Osteoblast (primary cell): ENCODE measurements at regions not wholly inside any gene's neighbourhood (a gene's known extent, or its start where the extent isn't known, plus 50 kb on each side); places are given as distances from the start of the nearest gene placed in this dataset.

Experiments used
- DNase-seq: peaks from one replicate; pipeline ENCODE4 v3.0.0; 2011; ENCODE audit warnings: low spot score, mixed read lengths; ENCODE audit not compliant: insufficient read length; ENCODE audit errors: missing footprints
- H2AFZ ChIP-seq: 2 replicates; pipeline ENCODE4 v1.6.0; 2011; ENCODE audit warnings: mild to moderate bottlenecking, low read length
- H3K27ac ChIP-seq: 2 replicates; pipeline ENCODE4 v1.5.1; 2011; ENCODE audit warnings: mild to moderate bottlenecking, low read depth, low read length, moderate library complexity
- H3K27me3 ChIP-seq: 2 replicates; pipeline ENCODE4 v1.6.0; 2012; ENCODE audit warnings: mild to moderate bottlenecking, control low read depth, inconsistent platforms, low read length, moderate library complexity; ENCODE audit not compliant: insufficient read depth
- H3K36me3 ChIP-seq: 2 replicates; pipeline ENCODE4 v1.5.1; 2011; ENCODE audit warnings: mild to moderate bottlenecking, low read length, control low read depth, moderate library complexity; ENCODE audit not compliant: insufficient read depth
- H3K4me1 ChIP-seq: 2 replicates; pipeline ENCODE4 v1.5.1; 2011; ENCODE audit warnings: mild to moderate bottlenecking, low read length, control low read depth, moderate library complexity; ENCODE audit not compliant: insufficient read depth
- H3K4me2 ChIP-seq: 2 replicates; pipeline ENCODE4 v1.6.0; 2011; ENCODE audit warnings: mild to moderate bottlenecking, low read length; ENCODE audit not compliant: insufficient read depth
- H3K4me3 ChIP-seq: fragments of 200-600 bp; sonication (generic); 3 replicates; pipeline ENCODE4 v1.5.1; 2012; ENCODE audit warnings: mild to moderate bottlenecking, low read length, inconsistent platforms; ENCODE audit not compliant: insufficient read depth
- H3K79me2 ChIP-seq: 2 replicates; pipeline ENCODE4 v1.6.0; 2012; ENCODE audit warnings: mild to moderate bottlenecking, low read length, control low read depth, inconsistent platforms; ENCODE audit not compliant: insufficient read depth
- H3K9me3 ChIP-seq: 2 replicates; pipeline ENCODE4 v1.5.1; 2011; ENCODE audit warnings: low read depth, low read length, control low read depth
- H4K20me1 ChIP-seq: 2 replicates; pipeline ENCODE4 v1.6.0; 2012; ENCODE audit warnings: mild to moderate bottlenecking, low read length, control low read depth; ENCODE audit not compliant: insufficient read depth
- CTCF ChIP-seq: IDR thresholded peaks from 2 replicates; pipeline ENCODE4 v1.5.1; 2011; ENCODE audit warnings: mild to moderate bottlenecking, low read depth, low read length, moderate library complexity; ENCODE audit errors: extremely low read depth

GRCh38 chr5:152466085-152466745 lies 61.1 kb upstream of the NMUR2 start:
- TF ChIP-seq CTCF: no peak
- DNase-seq: no peak
- Histone ChIP-seq H3K4me1 (no peaks in the 10 kb centered on the region), H2AFZ (no peak overlapping the region), H3K4me2 (no peak overlapping the region), H4K20me1 (no peaks in the 10 kb centered on the region), H3K36me3 (no peaks in the 10 kb centered on the region), H3K27ac (no peak overlapping the region), H3K4me3 (no peak overlapping the region), H3K27me3 (no peaks in the 10 kb centered on the region), H3K9me3 (no peaks in the 10 kb centered on the region), H3K79me2 (no peaks in the 10 kb centered on the region)

GRCh38 chr5:152470167-152470566 lies 65.1 kb upstream of the NMUR2 start:
- Histone ChIP-seq H3K9me3 (no peaks in the 10 kb centered on the region), H3K4me1 (no peaks in the 10 kb centered on the region), H4K20me1 (no peaks in the 10 kb centered on the region), H3K36me3 (no peaks in the 10 kb centered on the region), H2AFZ (no peak overlapping the region), H3K79me2 (no peaks in the 10 kb centered on the region), H3K27ac (no peak overlapping the region), H3K27me3 (no peaks in the 10 kb centered on the region), H3K4me2 (no peak overlapping the region), H3K4me3 (no peak overlapping the region)
- no peak for TF ChIP-seq CTCF
- DNase-seq: no peak

- TF ChIP-seq CTCF: no peak
- H3K4me2 ChIP-seq: no peak overlapping the region
- no peak for DNase-seq
Measured at GRCh38 chr5:152472083-152472482, 67.0 kb upstream of the NMUR2 start.

GRCh38 chr5:152474961-152475360 lies 69.9 kb upstream of the NMUR2 start:
- H3K4me3 ChIP-seq: no peak overlapping the region
- H3K36me3 ChIP-seq: no peaks in the 10 kb centered on the region
- no peak for DNase-seq
- no peak for TF ChIP-seq CTCF
- no peaks in the 10 kb centered on the region for H3K4me1 ChIP-seq
- H4K20me1 ChIP-seq: no peaks in the 10 kb centered on the region
- H3K27ac ChIP-seq: no peak overlapping the region
- H3K79me2 ChIP-seq: no peaks in the 10 kb centered on the region
- H3K9me3 ChIP-seq: no peaks in the 10 kb centered on the region
- H3K4me2 ChIP-seq: no peak overlapping the region
- H2AFZ ChIP-seq: no peak overlapping the region
- H3K27me3 ChIP-seq: no peaks in the 10 kb centered on the region

More at GRCh38 chr5:152472083-152472482, 67.0 kb upstream of the NMUR2 start:
- Histone ChIP-seq H3K79me2 (no peaks in the 10 kb centered on the region), H3K27me3 (no peaks in the 10 kb centered on the region), H3K4me1 (no peaks in the 10 kb centered on the region), H3K9me3 (no peaks in the 10 kb centered on the region), H4K20me1 (no peaks in the 10 kb centered on the region), H3K4me3 (no peak overlapping the region), H2AFZ (no peak overlapping the region), H3K36me3 (no peaks in the 10 kb centered on the region), H3K27ac (no peak overlapping the region)
